Esophagus muscularis mucosa (tissue), 4 donors: ENCODE measurements at regions not wholly inside any gene's neighbourhood (a gene's known extent, or its start where the extent isn't known, plus 50 kb on each side); places are given as distances from the start of the nearest gene placed in this dataset.

Source experiments
- DNase-seq: peaks from one replicate; pipeline ENCODE4 v3.0.0-alpha.2; 2017; ENCODE audit errors: extremely low spot score
- H3K27ac ChIP-seq, 4 donors: fragments of 200-600 bp; sonication (generic); replicated peaks in 1 of 4; 1 replicate in 3 of 4; 2 replicates in 1 of 4; pipeline ENCODE4 v1.5.1; 2016 to 2019; ENCODE audit warnings: mild to moderate bottlenecking in 1 of 4
- H3K27me3 ChIP-seq, 4 donors: fragments of 200-600 bp; sonication (generic); one replicate each; pipeline versions ENCODE4 v1.5.1 to v1.6.0; 2016 to 2019
- H3K36me3 ChIP-seq, 4 donors: fragments of 200-600 bp; sonication (generic); one replicate each; pipeline ENCODE4 v1.5.1; 2016 to 2019
- H3K4me1 ChIP-seq, 4 donors: fragments of 200-600 bp; sonication (generic); one replicate each; pipeline ENCODE4 v1.5.1; 2016 to 2019
- H3K4me3 ChIP-seq, 4 donors: fragments of 200-600 bp; sonication (generic); 1 replicate in 2 of 4; 2 replicates in 2 of 4; pipeline ENCODE4 v1.5.1; 2016 to 2019; ENCODE audit warnings: mild to moderate bottlenecking in 4 of 4, moderate library complexity in 1 of 4
- H3K9me3 ChIP-seq, 4 donors: fragments of 200-600 bp; sonication (generic); 1 replicate in 3 of 4; 2 replicates in 1 of 4; pipeline ENCODE4 v1.5.1; 2016 to 2019
- CTCF ChIP-seq, 3 experiments: fragments of 200-600 bp in 2 of 3; fragments of 450-650 bp in 1 of 3; sonication (generic) in 2 of 3; IDR thresholded peaks; one replicate each; pipeline ENCODE4 v1.5.1; 2017 to 2019; ENCODE audit warnings: antibody characterized with exemption in 3 of 3, mild to moderate bottlenecking in 2 of 3, moderate library complexity in 1 of 3
- EP300 ChIP-seq: sonication (generic); formaldehyde crosslinking; IDR thresholded peaks from one replicate; pipeline ENCODE4 v1.6.1; 2017; ENCODE audit warnings: antibody characterized with exemption
- POLR2A ChIP-seq: fragments of 450-650 bp; IDR thresholded peaks from one replicate; pipeline ENCODE4 v1.6.1; 2017; ENCODE audit warnings: antibody characterized with exemption, moderate library complexity, mild to moderate bottlenecking, low read depth
- POLR2AphosphoS5 ChIP-seq, 2 donors: sonication (generic); formaldehyde crosslinking; IDR thresholded peaks; one replicate each; pipeline ENCODE4 v1.6.1; 2017; ENCODE audit warnings: antibody characterized with exemption in 2 of 2
- WGBS: methylation state at CpG from one replicate; pipeline ENCODE4 v1.1.5; 2018; 5-methylcytosine and 5-hydroxymethylcytosine counted together
- intact Hi-C: fragments of 100-400 bp; cut with DNase I; formaldehyde crosslinking; loops from one replicate; pipeline ENCODE4 v1.15.1; 2023

GRCh38 chr5:14003513-14003912 lies 59.0 kb upstream of the DNAH5 start:
- Histone ChIP-seq H3K9me3 (peaks cover 0 to 6% (median 0%) of the 10 kb centered on the region in 4 donors), H3K27ac (no peak overlapping the region), H3K4me1 (peaks cover 0 to 4% (median 3%) of the 10 kb centered on the region in 4 donors), H3K4me3 (no peak overlapping the region), H3K36me3 (no peaks in the 10 kb centered on the region), H3K27me3 (no peaks in the 10 kb centered on the region)
- TF ChIP-seq EP300 (no peak), POLR2A (no peak), CTCF (IDR thresholded peaks at IDR 0.05) (no peak), POLR2AphosphoS5 (IDR thresholded peaks at IDR 0.05) (no peak)
- DNase-seq: peak; percentile 77
- 100% methylated on average over 2 of the region's 2 CpGs for WGBS
- intact Hi-C loops: no loop called here

GRCh38 chr5:13998254-13998653 lies 53.8 kb upstream of the DNAH5 start:
- H3K4me3 ChIP-seq: no peak overlapping the region
- peaks cover 0 to 7% (median 6%) of the 10 kb centered on the region in 4 donors for H3K9me3 ChIP-seq
- DNase-seq: peak; percentile 45
- no peak for TF ChIP-seq POLR2AphosphoS5 (IDR thresholded peaks at IDR 0.05)
- no peak for TF ChIP-seq EP300
- no peak for TF ChIP-seq POLR2A
- no peak for TF ChIP-seq CTCF (IDR thresholded peaks at IDR 0.05)
- WGBS: 72% methylated on average over 4 of the region's 4 CpGs
- H3K27me3 ChIP-seq: no peaks in the 10 kb centered on the region
- H3K27ac ChIP-seq: no peak overlapping the region
- peaks cover 0 to 10% (median 0%) of the 10 kb centered on the region in 4 donors for H3K4me1 ChIP-seq
- H3K36me3 ChIP-seq: no peaks in the 10 kb centered on the region
- intact Hi-C loops: no loop called here

- Histone ChIP-seq H3K27me3 (no peaks in the 10 kb centered on the region), H3K9me3 (peaks cover 0 to 7% (median 6%) of the 10 kb centered on the region in 4 donors), H3K4me1 (peaks cover 0 to 10% (median 0%) of the 10 kb centered on the region in 4 donors), H3K27ac (no peak overlapping the region), H3K36me3 (no peaks in the 10 kb centered on the region), H3K4me3 (no peak overlapping the region)
- TF ChIP-seq POLR2AphosphoS5 (IDR thresholded peaks at IDR 0.05) (no peak), EP300 (no peak), POLR2A (no peak), CTCF (IDR thresholded peaks at IDR 0.05) (no peak)
- DNase-seq: no peak
- 98% methylated on average over 2 of the region's 2 CpGs for WGBS
- intact Hi-C loops: no loop called here
Measured at GRCh38 chr5:13997514-13997913, 53.0 kb upstream of the DNAH5 start.

GRCh38 chr5:13994621-13995253 lies 50.2 kb upstream of the DNAH5 start:
- WGBS: 41% methylated on average over 9 of the region's 9 CpGs
- H3K27ac ChIP-seq: no peak overlapping the region

More at GRCh38 chr5:13994621-13995253, 50.2 kb upstream of the DNAH5 start:
- intact Hi-C loops: no loop called here
- H3K36me3 ChIP-seq: no peaks in the 10 kb centered on the region
- no peak overlapping the region for H3K4me3 ChIP-seq
- H3K27me3 ChIP-seq: no peaks in the 10 kb centered on the region
- H3K9me3 ChIP-seq: peaks cover 0 to 7% (median 6%) of the 10 kb centered on the region in 4 donors
- peak; percentile 78 for DNase-seq
- TF ChIP-seq CTCF (IDR thresholded peaks at IDR 0.05): no peak
- peaks cover 0 to 10% (median 0%) of the 10 kb centered on the region in 4 donors for H3K4me1 ChIP-seq
